ENCODE measurements at regions not wholly inside any gene's neighbourhood (a gene's known extent, or its start where the extent isn't known, plus 50 kb on each side); places are given as distances from the start of the nearest gene placed in this dataset.

DNA sequence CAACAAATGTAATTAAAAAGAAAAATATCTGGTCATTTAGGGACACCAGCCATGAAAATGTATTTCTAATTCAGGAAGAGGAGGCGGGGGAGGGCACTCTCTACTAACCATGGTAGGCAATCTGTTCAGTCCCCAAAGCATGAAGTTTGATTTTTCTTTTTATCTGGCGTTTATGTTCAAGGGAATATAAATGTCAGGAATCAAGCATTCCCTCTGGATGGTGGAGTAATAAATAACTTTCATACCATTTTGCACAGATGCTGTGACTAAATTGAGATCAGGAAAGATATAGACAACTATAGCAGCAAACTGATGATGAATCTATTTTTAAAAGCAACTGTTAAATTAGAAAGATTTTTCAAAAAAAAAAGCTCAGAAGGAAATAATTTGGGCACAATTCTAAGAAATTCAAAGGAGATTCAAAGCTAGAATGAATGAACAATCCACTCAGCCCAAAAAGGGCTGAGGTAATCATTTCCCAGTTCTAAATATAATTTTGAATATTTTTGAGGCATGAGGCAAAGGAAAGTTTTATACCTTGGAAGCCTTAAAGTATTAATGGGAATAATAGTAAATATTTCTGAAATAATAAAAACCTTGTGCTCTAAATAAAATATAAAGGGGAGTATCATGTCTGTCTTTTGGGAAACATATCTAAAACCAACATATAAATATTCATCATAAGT is 146.4 kb upstream of the POU2AF2 start:
- TF ChIP-seq, protein P1, sequence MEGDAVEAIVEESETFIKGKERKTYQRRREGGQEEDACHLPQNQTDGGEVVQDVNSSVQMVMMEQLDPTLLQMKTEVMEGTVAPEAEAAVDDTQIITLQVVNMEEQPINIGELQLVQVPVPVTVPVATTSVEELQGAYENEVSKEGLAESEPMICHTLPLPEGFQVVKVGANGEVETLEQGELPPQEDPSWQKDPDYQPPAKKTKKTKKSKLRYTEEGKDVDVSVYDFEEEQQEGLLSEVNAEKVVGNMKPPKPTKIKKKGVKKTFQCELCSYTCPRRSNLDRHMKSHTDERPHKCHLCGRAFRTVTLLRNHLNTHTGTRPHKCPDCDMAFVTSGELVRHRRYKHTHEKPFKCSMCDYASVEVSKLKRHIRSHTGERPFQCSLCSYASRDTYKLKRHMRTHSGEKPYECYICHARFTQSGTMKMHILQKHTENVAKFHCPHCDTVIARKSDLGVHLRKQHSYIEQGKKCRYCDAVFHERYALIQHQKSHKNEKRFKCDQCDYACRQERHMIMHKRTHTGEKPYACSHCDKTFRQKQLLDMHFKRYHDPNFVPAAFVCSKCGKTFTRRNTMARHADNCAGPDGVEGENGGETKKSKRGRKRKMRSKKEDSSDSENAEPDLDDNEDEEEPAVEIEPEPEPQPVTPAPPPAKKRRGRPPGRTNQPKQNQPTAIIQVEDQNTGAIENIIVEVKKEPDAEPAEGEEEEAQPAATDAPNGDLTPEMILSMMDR (IDR thresholded peaks at IDR 0.05) = no peak
- TF ChIP-seq POLR2A (IDR thresholded peaks at IDR 0.05) = no peak
